K562 (cell line): ENCODE measurements at regions not wholly inside any gene's neighbourhood (a gene's known extent, or its start where the extent isn't known, plus 50 kb on each side); places are given as distances from the start of the nearest gene placed in this dataset.

ENCODE experiments used
- CTCF ChIP-seq, 3 experiments: IDR thresholded peaks in 2 of 3; conservative IDR thresholded peaks in 1 of 3; 2 replicates each; pipeline ENCODE4 v1.5.1; 2011 to 2012; ENCODE audit warnings: low read length in 3 of 3, mild to moderate bottlenecking in 3 of 3, control low read depth in 2 of 3, improper control_type of control experiment in 1 of 3, inconsistent platforms in 1 of 3, low read depth in 1 of 3, mixed read lengths in 1 of 3, moderate library complexity in 1 of 3; ENCODE audit not compliant: insufficient read depth in 2 of 3
- ESRRA ChIP-seq: fragments of 450-650 bp; IDR thresholded peaks from 2 replicates; pipeline ENCODE4 v1.6.1; 2014; ENCODE audit warnings: low read depth, mild to moderate bottlenecking, moderate library complexity, borderline replicate concordance
- REST ChIP-seq, 2 experiments: fragments of 450-650 bp; formaldehyde crosslinking in 1 of 2; IDR thresholded peaks; 2 replicates each; pipeline versions ENCODE4 v1.4.0 to v1.6.1; 2014 to 2020; ENCODE audit warnings: mild to moderate bottlenecking in 2 of 2, borderline replicate concordance in 1 of 2, low read depth in 1 of 2

GRCh38 chr10:52883996-52884871, 111.7 kb upstream of the MBL2 start (continued):
- peak; percentile 16; the same call in 1 of the 2 replicates for TF ChIP-seq REST (IDR thresholded peaks at IDR 0.05; ENCODE audit: borderline replicate concordance)
- no peak for TF ChIP-seq REST (CRISPR knock-in tag; IDR thresholded peaks at IDR 0.05; ENCODE audit: low read depth)
- 0 out of 2 replicates have a peak, but pooled peaks have one; percentile 13 for TF ChIP-seq ESRRA
- TF ChIP-seq CTCF (IDR thresholded peaks at IDR 0.05 in 2 of 3, conservative IDR thresholded peaks at IDR 0.05 in 1 of 3; ENCODE audit: insufficient read depth in 2 of 3, low read depth in 1 of 3, low read length in 3 of 3), result peak; percentile 17 to 62 (median 56); a peak in 4 of 6 replicates
